Activated T-cell treated with anti-CD3 and anti-CD28 coated beads for 48 hours (primary cell): ENCODE measurements at regions not wholly inside any gene's neighbourhood (a gene's known extent, or its start where the extent isn't known, plus 50 kb on each side); places are given as distances from the start of the nearest gene placed in this dataset.
"Not testable (repeated sequence)": the region's sequence is repeated elsewhere in the genome, so short reads cannot be mapped to it uniquely, and the experiment has no call there.

ENCODE experiments used
- DNase-seq: peaks from one replicate; pipeline ENCODE4 v3.0.0-alpha.2; 2020; ENCODE audit warnings: low read depth

DNA sequence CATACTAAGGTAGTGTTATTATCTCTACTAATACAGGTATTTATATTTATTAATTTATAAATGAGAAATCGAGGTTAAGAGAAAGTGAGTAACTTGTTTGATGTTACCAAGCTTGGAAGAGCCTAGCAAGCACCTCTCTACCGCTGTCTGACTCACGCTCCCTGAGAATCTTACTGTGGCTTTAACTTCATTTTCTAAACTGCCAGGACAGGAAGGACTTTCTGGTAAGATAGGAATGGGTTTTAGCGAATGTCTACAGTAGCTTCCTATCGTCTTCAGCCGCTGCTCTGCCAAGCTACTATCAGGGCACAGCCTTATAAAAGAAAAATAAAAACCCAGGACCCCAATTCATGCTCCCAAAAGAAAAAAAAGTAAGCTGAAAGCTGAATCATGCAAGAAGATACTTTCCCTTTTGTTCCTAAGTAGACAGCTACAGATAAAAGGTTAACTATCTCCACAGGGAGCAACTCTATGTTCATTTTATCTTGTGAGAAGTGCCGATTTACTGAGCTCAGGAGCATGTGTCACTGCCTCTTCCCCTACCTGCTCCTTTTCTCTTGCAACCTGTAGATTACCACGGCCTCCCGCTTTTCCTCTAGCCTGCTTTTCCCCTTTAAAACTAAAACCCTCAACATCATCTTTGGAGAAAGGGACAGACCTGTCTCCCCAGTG is 60.2 kb downstream of the THNSL1 start:
- DNase-seq: no peak

DNA sequence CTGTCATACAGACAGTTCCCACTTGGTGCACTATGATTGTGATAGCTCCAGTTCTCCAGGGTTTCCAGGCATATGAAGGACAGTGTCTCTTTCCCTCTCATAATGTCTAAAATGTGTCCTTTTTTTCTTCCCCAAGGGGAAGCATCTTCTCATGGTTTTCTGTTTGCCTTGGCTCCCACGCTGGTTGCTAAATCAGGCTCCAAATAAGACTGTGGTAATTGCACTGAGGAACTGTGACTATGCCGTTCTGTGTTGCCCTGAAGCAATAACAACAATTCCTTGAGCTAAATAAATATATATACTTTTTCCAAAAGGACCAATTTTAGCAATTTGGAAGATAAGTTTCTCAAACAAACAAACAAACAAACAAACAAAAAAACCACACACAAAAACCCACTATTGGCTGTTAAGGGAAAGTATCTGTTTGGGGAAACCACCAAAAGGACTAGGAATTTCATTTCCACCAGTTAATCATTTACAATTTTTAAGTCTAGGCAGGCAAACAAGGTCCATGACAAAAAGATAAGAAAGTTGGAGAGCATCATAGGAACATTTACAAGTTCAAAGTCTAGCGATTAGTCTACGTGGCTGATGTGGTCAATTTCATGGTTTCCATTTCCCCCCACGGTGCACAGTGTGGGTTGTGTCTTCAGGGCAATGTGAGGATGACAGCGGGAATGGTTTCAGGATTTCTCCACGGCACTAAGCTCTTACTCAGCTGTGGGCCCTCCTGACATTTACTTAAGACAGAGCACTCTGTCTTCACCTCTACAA is 62.4 kb downstream of the THNSL1 start:
- no peak for DNase-seq

DNA sequence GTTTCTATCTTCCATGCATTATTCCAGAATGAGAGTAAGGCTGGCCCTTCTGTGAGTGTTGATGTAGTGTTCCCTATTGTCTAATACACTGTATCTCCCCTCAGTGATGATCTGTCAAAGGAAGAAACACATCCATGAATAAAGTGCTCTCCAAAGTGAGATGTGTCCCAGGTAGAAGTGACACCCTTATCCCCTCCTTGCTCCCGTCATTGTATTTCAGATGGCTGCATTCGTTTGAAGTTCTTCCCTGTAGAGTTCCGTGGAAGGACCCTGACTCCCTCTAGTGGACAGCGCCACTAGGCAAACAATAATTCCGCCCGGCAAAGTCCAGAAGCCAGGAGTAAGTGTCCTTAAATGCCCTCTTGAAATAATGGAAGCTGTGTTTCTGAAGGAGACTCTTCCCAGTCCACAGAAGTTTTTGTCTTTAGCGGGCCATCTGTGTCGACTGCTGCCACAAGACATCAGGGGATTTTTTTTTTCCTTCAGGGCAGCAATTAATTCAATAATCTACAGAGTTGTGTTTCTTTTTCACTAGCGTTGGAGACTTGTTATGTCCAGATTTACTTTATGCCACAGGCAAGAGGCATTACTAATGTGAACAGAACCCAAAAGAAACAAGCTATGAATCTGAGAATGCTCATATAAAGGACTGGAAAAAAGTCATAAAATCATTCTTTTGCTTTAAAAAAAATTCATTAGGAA is 64.6 kb downstream of the THNSL1 start:
- DNase-seq: peak; percentile 47

DNA sequence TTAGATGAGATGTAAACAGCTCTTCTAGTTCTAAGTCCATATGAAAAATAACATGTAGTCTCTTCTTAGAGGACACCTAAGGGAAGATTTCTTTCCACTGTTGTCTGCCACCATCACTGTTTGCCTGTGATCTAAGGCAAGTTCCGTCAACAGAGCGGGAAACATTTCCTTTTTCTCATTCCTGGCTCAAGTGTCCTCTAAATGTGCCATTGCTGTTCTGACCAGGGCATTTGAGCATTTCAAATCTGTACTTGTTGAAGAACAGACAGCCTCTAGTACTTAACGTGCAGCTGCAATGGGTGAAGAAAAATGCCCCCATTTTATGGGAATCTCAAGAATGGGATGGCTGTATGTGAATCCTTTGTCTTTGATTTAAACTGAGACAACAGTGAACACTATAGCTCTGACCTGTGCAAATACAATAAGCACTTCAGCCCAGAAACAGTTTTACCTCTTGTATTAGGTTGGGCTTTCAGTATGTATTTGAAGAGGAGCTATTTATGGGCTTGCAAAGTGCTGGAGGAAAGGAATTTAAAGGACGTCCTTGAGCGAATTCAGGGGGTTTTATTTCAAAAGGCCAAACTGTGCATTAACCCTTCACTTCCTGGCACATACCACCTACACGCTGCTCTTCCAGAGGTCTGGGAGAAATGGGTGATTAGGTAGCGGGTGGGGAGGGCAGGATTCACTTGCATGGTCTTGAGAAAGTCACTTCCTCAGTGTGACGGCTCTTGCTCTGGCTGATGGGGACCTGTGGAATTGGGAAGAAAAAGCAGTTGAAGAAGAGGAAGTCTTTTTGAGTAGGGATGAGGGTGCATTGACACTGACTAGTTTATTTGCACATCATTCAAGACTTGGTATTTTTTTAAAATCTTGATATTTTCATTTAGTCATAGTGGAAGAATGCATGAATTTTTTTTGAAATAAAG is 66.1 kb downstream of the THNSL1 start:
- DNase-seq: no peak

DNA sequence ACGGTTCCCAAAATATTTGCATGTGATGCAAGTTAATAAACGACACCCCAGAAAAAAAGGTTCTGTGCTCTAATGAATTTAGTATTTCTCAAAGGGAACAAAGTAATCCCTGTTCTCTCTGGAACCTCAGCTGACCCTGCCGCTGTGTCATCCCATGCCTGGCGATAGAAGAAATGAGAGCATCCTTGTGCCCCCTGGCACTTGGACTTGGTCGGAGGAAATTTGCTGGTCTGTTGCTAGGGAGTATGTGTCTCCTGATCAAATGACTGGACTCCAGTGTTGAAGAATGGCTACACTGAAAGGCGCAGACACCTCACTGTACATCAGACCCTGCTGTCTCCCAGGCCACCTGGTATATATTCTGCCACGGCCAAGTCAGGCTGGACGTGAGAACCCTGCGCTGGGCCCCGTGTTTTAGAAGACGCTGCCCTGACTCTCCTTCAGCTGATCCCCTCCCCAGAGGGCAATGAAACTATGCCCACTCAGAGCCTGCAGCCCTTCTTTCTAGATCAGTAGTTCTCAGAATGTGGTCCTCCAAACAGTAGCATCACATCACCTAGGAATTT is 67.2 kb downstream of the THNSL1 start:
- DNase-seq: no peak

DNA sequence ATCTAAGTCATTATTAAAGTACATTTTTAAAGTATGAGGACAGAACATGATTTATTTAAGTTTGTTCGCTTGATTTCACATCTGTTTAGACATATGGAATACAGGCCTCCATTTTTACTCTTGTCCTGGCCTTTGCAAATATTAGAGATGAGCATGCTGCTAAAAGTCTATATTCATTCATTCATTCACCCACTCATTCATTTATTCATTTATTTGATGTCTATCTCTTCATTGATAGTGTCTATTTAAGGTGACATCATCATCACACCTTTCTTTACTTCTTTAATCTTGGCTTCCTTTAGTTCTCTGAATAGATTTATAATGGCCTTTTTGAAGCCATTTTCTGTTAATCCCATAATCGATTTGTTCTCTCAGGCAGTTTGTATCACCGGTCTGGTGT is 68.0 kb downstream of the THNSL1 start:
- no peak for DNase-seq

DNA sequence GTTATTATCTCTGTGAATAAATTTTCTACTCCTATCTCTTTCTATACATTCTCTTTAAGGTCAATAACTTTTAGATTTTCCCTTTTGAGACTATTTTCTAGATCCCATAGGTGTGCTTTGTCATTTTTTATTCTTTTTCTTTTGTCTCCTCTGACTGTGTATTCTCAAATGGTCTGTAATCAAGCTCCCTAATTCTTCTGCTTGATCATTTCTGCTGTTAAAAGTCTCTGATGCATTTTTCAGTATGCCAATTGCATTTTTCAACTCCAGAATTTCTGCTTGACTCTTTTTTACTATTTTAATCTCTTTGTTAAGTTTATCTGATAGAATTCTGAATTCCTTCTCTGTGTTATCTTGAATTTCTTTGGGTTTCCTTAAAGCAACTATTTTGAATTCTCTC is 78.2 kb downstream of the THNSL1 start:
- no peak for DNase-seq

DNA sequence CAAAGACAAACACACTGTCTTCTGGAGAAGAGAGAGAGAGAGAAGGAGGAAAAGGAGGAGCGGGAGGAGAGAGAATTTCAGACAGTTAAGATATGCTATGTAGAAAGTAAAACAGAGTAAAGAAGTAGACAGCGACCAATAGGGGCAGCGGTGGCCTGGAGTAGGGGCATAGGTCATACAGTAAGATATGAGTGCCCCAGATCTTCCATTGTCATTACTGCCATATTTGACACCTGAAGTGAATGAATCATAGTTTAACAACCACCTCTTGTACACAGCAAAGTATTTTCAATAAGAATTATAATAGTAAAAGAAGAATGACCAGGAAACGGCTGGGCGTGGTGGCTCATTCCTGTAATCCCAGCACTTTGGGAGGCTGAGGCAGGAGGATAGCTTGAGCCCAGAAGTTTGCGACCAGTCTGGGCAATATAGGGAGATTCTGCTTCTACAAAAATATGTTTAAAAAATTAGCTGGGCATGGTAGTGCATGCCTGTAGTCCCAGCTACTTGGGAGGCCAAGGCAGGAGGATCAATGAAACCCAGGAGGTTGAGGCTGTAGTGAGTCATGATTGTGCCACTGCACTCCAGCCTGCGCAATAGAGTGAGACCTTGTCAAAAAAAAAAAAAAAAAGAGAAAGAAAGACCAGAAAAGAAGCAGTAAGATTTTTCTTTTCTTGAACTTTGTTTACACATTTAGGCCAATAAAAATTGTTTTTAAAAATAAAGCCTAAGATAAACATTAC is 77.0 kb upstream of the GPR158 start:
- no peak for DNase-seq

DNA sequence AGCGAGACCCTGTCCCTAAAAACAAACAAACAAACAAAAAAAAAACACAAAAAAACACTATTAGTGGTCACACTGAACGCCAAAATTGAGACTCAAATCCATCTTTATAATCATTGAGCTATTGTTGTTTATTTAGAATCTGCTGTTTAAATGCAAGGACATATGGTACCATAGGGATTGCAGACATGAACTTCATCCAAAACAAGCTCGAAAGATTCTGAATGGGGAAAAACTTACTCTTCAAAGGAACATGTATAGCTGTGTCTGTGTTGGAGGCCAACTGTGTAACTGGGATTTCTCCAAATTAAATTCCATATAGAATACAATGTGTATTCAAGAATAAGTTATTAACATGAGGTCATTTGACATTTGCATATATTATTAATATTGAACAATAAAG is 74.7 kb upstream of the GPR158 start:
- no peak for DNase-seq

DNA sequence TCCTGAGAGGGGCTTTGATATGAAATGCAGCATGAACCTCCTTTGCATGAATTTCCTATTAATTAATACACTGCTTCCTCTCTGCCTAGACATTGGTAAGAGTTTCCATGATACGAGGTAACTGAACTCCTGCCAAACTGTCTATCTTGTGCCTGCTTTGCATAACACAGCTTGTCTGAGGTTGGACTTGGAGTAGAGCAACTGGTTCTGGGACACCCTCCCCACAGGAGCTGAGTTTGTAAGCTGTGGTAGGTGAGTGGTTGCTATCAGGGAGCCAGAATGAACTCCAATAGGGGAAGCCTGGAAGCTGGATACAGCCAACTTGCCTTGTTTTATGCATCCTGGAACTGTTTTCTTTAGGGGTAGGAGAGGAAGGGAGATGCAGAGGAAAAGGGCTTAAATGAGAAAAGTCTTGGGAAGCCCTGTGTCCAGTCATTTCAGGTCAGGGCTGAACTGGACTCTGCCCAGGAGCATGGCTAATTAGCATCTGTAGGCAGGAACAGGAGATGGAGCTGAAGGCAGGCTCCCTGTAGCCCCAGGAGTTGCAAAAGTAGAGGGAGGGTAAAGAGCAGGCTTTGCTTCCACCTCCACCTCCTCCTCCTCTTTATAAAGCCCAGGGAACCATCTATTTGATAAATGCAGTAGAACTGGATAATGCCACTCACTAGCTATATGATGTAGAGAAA is 73.2 kb upstream of the GPR158 start:
- DNase-seq: no peak

DNA sequence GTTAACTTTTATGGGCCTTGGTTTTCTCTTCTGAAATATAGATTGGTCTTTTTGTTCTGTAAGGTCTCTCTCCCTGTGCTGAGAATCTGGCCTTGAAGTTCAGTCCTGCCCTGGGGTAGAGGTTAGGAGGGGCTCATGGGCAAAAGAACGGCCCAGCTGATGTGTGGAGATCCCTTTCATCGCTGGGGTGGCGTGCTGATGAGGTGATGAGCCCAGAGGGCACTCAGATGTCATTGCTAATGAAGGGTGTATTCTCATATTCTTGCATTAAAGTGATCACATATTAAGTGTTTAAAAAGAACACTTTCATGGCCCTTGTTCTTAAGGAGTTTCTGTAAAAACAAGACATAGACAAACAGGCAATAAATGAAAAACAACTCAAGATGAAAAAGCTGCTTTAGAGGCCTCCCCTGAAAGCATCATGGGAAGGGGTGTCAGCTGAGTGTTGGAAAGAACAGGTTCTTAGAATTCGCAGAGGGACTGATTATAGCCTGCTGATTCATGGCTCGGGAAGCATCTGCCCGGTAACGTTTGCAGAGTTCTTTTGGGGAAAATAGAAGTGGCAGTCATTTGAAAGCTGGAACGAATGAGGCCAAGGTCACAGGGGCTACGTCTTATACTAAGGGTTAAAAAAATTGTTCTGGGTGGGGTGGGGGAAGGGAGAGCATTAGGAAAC is 72.5 kb upstream of the GPR158 start:
- no peak for DNase-seq

DNA sequence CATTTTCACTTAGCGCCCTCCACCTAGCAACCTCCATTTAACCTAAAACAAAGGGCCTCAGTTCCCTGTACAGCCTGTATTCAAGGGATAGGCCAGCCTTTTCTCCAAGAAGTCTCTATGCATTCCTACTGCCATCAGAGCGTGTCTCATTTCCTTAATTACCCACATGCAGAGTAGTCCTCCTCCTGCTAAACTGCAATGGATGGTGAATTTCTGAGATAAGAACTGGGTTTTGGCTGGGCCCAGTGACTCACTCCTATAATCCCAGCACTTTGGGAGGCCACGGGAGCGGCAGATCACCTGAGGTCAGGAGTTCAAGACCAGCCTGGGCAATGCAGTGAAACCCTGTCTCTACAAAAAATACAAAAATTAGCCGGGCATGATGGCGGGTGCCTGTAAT is 71.1 kb upstream of the GPR158 start:
- no peak for DNase-seq

DNA sequence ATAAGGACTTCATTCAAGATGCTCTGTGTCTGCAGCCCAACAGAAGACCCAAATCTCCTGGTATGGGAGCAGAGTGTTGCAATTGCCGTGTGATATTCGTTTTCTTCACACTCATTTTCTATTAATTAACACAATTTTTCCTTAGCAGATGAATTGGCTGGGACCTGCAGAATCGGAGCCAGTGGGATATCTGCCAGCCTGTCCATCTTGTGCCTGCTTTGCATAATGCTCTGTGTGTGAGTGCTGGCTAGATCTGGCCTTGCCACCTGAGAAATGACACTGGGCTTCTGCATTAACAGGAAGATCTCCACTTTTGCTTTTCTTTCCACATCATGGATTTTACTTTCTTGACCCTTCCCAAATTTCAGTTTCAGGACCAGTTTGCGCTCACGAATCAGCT is 70.4 kb upstream of the GPR158 start:
- DNase-seq: no peak

DNA sequence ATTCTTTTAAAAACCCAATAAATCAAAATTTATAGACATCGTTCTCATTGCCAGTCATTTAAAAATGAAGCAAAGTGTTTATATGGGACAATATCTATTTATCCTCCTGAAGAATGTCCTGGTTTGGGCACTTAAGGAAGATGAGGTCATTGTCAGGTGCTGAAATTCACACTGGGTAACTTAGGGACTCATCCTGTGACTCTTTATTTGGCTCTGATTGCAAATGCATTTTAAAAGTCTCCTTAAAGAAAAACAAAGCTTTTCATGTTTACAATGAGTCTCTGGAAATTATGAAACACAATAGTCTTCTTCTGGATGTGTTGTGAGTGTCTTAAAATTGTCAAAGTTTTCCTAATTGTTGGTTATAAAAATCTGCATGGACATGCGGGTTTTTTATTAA is 69.5 kb upstream of the GPR158 start:
- no peak for DNase-seq

DNA sequence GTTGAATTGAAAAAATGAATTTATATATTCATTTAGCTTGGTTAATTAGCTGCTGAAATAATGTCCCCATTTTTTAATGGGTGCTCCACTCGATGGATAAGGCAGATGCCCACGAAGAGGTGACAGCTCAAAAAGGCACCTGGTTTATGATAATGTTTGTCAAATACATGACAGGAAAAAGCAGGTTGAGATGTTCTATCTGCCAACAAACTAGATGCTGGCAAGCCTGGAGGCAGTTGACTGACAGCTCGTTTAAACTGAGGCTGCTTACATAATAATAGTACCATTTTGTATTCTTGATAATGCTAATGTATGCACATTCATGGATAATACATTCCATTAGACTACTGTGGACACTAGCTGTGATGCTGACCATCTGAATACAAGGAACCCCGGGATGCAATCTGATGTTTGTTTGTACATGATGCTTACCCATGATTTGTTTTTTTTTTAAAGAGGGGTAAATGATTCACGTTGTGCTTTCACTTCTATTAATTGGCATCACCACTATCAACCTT is 69.0 kb upstream of the GPR158 start:
- DNase-seq: no peak

DNA sequence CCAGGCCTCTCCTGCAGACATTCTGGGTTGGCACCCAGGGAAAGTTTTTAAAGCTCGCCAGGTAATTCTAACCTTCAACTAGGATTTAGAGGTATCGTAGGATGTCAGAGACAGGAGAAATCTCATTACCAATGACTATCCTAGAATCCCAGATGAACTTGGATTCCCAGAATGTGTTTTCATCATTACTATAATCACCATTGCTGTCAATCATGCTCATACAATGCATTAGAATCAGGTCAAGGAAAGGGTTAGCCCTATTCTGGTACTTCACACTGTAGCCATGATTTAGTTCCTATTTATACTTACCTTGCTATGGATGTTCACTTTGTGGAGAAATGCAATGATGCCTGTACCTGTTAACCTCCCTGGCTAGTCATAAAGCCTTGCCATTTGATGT is 67.0 kb upstream of the GPR158 start:
- DNase-seq: no peak

DNA sequence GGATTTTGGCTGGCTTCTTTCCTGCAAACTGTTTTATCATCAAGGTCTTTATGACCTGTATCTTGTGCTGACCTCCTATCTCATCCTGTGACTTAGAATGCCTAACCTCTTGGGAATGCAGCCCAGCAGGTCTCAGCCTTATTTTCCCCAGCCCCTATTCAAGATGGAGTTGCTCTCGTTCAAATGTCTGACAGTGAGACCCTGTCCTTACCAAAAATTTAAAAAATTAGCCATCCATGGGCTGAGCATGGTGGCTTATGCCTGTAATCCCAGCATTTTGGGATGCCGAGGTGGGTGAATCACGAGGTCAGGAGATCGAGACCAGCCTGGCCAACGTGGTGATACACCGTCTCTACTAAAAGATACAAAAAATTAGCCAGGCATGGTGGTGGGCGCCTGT is 64.9 kb upstream of the GPR158 start:
- DNase-seq: not testable (repeated sequence)

DNA sequence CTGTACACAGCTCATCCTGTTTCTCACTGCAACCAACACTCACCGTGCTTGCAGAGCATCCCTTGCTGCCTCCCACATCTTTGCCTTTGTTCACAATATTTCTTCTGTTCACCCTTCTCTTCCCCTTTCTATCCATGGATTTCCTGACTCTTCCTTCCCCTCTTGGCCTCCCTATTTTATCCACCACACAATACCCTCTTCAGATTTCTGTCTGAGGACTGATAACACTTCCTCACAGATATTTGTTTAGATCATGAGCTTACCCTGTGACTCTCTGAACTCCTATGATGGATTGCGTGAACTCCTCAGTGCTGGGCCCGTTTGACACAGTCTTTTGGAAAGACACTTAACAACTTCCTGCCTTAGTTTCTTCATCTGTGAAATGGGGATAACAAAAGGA is 62.8 kb upstream of the GPR158 start:
- no peak for DNase-seq

DNA sequence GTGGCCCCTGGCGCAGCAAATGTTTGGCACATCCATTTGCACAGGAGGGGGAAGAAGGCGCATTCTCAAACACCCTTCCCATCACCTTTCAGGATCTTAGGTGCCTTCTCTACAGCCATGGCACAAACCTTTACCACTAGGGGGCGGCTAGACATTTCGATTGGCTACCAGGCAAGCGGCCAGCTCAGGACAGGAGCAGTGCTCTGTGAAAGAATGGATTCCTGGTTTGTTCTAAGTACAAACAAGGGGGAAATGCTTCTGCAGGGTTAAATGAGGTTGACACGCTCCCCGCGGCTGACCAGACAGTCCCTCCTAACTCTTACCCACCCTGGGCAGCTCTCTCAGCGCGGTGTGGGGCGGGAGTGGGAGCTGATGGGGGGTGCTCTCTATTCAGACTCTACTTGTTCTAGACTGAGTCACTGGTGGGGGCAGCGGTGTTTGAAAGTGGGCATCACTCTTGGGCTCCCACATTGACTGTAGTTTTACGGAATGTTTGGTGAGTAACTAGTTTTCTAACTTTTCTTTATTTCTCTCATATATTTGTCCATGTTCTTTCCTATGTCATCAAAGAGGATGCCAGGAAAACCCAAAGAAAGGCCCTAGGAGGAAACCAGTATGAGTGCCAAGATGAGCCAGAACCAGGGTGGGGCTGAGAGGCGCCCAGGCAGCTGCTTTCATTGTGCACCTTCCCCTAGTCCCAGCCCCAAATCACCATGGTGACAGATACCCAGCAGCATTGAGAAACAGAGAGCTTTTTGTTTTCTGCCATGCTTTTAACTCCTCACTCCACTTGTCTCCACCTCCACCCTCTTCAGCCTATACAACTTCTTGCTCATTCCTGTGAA is 61.4 kb upstream of the GPR158 start:
- peak; percentile 27 for DNase-seq
